ENCODE measurements at regions not wholly inside any gene's neighbourhood (a gene's known extent, or its start where the extent isn't known, plus 50 kb on each side); places are given as distances from the start of the nearest gene placed in this dataset.
"Not testable (repeated sequence)": the region's sequence is repeated elsewhere in the genome, so short reads cannot be mapped to it uniquely, and the experiment has no call there.

- Mint-ChIP-seq H3K27me3 (no peaks in the 10 kb centered on the region), H3K27ac (ENCODE audit: low read depth) (no peak overlapping the region), H3K4me3 (no peak overlapping the region), H3K36me3 (ENCODE audit: insufficient read depth) (no peaks in the 10 kb centered on the region), H3K9me3 (no peaks in the 10 kb centered on the region), H3K4me1 (peaks cover 6% of the 10 kb centered on the region)
- DNase-seq (ENCODE audit: low spot score in 2 of 2) = no peak
- ATAC-seq (replicated peaks; ENCODE audit: extremely low read depth, poor library complexity, severe bottlenecking) = no peak
Measured at GRCh38 chr14:21937996-21938395, 264.4 kb upstream of the OR4E1 start.

GRCh38 chr14:21933681-21934080, 260.1 kb upstream of the OR4E1 start:
- ATAC-seq (replicated peaks; ENCODE audit: extremely low read depth, poor library complexity, severe bottlenecking) (no peak), DNase-seq (ENCODE audit: low spot score in 2 of 2) (no peak)
- Mint-ChIP-seq H3K4me1 (peaks cover 5% of the 10 kb centered on the region), H3K9me3 (no peaks in the 10 kb centered on the region), H3K36me3 (ENCODE audit: insufficient read depth) (no peaks in the 10 kb centered on the region), H3K4me3 (no peak overlapping the region), H3K27me3 (no peaks in the 10 kb centered on the region), H3K27ac (ENCODE audit: low read depth) (no peak overlapping the region)

GRCh38 chr14:21924479-21924878, 250.9 kb upstream of the OR4E1 start:
- peak; percentile 27 to 52 for DNase-seq (ENCODE audit: low spot score in 2 of 2)
- Mint-ChIP-seq H3K9me3 (no peaks in the 10 kb centered on the region), H3K27ac (ENCODE audit: low read depth) (peak overlapping the region; percentile 29), H3K4me3 (peak overlapping the region; percentile 47), H3K4me1 (peaks cover 33% of the 10 kb centered on the region), H3K27me3 (no peaks in the 10 kb centered on the region), H3K36me3 (ENCODE audit: insufficient read depth) (peaks cover 2% of the 10 kb centered on the region)
- ATAC-seq (replicated peaks; ENCODE audit: extremely low read depth, poor library complexity, severe bottlenecking) = peak; percentile 87

- Mint-ChIP-seq H3K36me3 (ENCODE audit: insufficient read depth) (peaks cover 2% of the 10 kb centered on the region), H3K4me1 (peaks cover 35% of the 10 kb centered on the region), H3K9me3 (no peaks in the 10 kb centered on the region), H3K27ac (ENCODE audit: low read depth) (peak overlapping the region; percentile 19), H3K27me3 (no peaks in the 10 kb centered on the region), H3K4me3 (peak overlapping the region; percentile 47)
- peak; percentile 98 for ATAC-seq (replicated peaks; ENCODE audit: extremely low read depth, poor library complexity, severe bottlenecking)
- DNase-seq (ENCODE audit: low spot score in 2 of 2) = peak in 1 of 2 donors; percentile 34
Measured at GRCh38 chr14:21923820-21924219, 250.2 kb upstream of the OR4E1 start.

- H3K4me3 Mint-ChIP-seq = no peak overlapping the region
- DNase-seq (ENCODE audit: low spot score in 2 of 2) = no peak
- ATAC-seq (replicated peaks; ENCODE audit: extremely low read depth, poor library complexity, severe bottlenecking) = no peak
- H3K9me3 Mint-ChIP-seq = no peaks in the 10 kb centered on the region
- H3K36me3 Mint-ChIP-seq (ENCODE audit: insufficient read depth) = no peaks in the 10 kb centered on the region
- H3K27me3 Mint-ChIP-seq = no peaks in the 10 kb centered on the region
- peak overlapping the region; percentile 19 for H3K27ac Mint-ChIP-seq (ENCODE audit: low read depth)
- H3K4me1 Mint-ChIP-seq = peaks cover 44% of the 10 kb centered on the region
Measured at GRCh38 chr14:21921453-21921852, 247.8 kb upstream of the OR4E1 start.

- peak overlapping the region; percentile 55 for H3K27ac Mint-ChIP-seq (ENCODE audit: low read depth)
- peak in 1 of 2 donors; percentile 47 for DNase-seq (ENCODE audit: low spot score in 2 of 2)
- peak overlapping the region; percentile 51 for H3K4me3 Mint-ChIP-seq
- no peaks in the 10 kb centered on the region for H3K36me3 Mint-ChIP-seq (ENCODE audit: insufficient read depth)
- no peaks in the 10 kb centered on the region for H3K27me3 Mint-ChIP-seq
- peaks cover 28% of the 10 kb centered on the region for H3K4me1 Mint-ChIP-seq
- no peaks in the 10 kb centered on the region for H3K9me3 Mint-ChIP-seq
- ATAC-seq (replicated peaks; ENCODE audit: extremely low read depth, poor library complexity, severe bottlenecking) = peak; percentile 54
Measured at GRCh38 chr14:21917699-21918436, 244.2 kb upstream of the OR4E1 start.

GRCh38 chr14:21915826-21916225, 242.2 kb upstream of the OR4E1 start:
- no peaks in the 10 kb centered on the region for H3K9me3 Mint-ChIP-seq
- no peak overlapping the region for H3K4me3 Mint-ChIP-seq
- peaks cover 20% of the 10 kb centered on the region for H3K4me1 Mint-ChIP-seq
- DNase-seq (ENCODE audit: low spot score in 2 of 2) (no peak), ATAC-seq (replicated peaks; ENCODE audit: extremely low read depth, poor library complexity, severe bottlenecking) (no peak)
- H3K27me3 Mint-ChIP-seq = no peaks in the 10 kb centered on the region
- no peak overlapping the region for H3K27ac Mint-ChIP-seq (ENCODE audit: low read depth)
- H3K36me3 Mint-ChIP-seq (ENCODE audit: insufficient read depth) = peaks cover 1% of the 10 kb centered on the region

GRCh38 chr14:21913759-21914158, 240.1 kb upstream of the OR4E1 start:
- ATAC-seq (replicated peaks; ENCODE audit: extremely low read depth, poor library complexity, severe bottlenecking) (peak; percentile 86), DNase-seq (ENCODE audit: low spot score in 2 of 2) (peak; percentile 42 to 70)
- Mint-ChIP-seq H3K4me3 (peak overlapping the region; percentile 3), H3K36me3 (ENCODE audit: insufficient read depth) (peaks cover 1% of the 10 kb centered on the region), H3K27me3 (no peaks in the 10 kb centered on the region), H3K4me1 (peaks cover 15% of the 10 kb centered on the region), H3K27ac (ENCODE audit: low read depth) (no peak overlapping the region), H3K9me3 (no peaks in the 10 kb centered on the region)

GRCh38 chr14:21912367-21912766, 238.7 kb upstream of the OR4E1 start:
- no peak for ATAC-seq (replicated peaks; ENCODE audit: extremely low read depth, poor library complexity, severe bottlenecking)
- peaks cover 6% of the 10 kb centered on the region for H3K4me1 Mint-ChIP-seq

GRCh38 chr14:21911877-21912276, 238.3 kb upstream of the OR4E1 start:
- Mint-ChIP-seq H3K4me1 (peaks cover 6% of the 10 kb centered on the region), H3K9me3 (no peaks in the 10 kb centered on the region), H3K36me3 (ENCODE audit: insufficient read depth) (peaks cover 1% of the 10 kb centered on the region), H3K27ac (ENCODE audit: low read depth) (no peak overlapping the region), H3K27me3 (no peaks in the 10 kb centered on the region), H3K4me3 (no peak overlapping the region)
- no peak for ATAC-seq (replicated peaks; ENCODE audit: extremely low read depth, poor library complexity, severe bottlenecking)
- no peak for DNase-seq (ENCODE audit: low spot score in 2 of 2)

More at GRCh38 chr14:21912367-21912766, 238.7 kb upstream of the OR4E1 start:
- no peak overlapping the region for H3K27ac Mint-ChIP-seq (ENCODE audit: low read depth)
- H3K9me3 Mint-ChIP-seq = no peaks in the 10 kb centered on the region
- H3K4me3 Mint-ChIP-seq = no peak overlapping the region
- no peaks in the 10 kb centered on the region for H3K27me3 Mint-ChIP-seq
- no peak for DNase-seq (ENCODE audit: low spot score in 2 of 2)
- H3K36me3 Mint-ChIP-seq (ENCODE audit: insufficient read depth) = peaks cover 1% of the 10 kb centered on the region

- Mint-ChIP-seq H3K36me3 (ENCODE audit: insufficient read depth) (peaks cover 1% of the 10 kb centered on the region), H3K27ac (ENCODE audit: low read depth) (no peak overlapping the region), H3K4me3 (no peak overlapping the region), H3K9me3 (no peaks in the 10 kb centered on the region), H3K27me3 (no peaks in the 10 kb centered on the region), H3K4me1 (peaks cover 6% of the 10 kb centered on the region)
- DNase-seq (ENCODE audit: low spot score in 2 of 2) (no peak), ATAC-seq (replicated peaks; ENCODE audit: extremely low read depth, poor library complexity, severe bottlenecking) (no peak)
Measured at GRCh38 chr14:21910260-21910659, 236.6 kb upstream of the OR4E1 start.

- no peaks in the 10 kb centered on the region for H3K36me3 Mint-ChIP-seq (ENCODE audit: insufficient read depth)
- ATAC-seq (replicated peaks; ENCODE audit: extremely low read depth, poor library complexity, severe bottlenecking) (peak; percentile 70), DNase-seq (ENCODE audit: low spot score in 2 of 2) (no peak)
- no peaks in the 10 kb centered on the region for H3K9me3 Mint-ChIP-seq
- H3K27me3 Mint-ChIP-seq = no peaks in the 10 kb centered on the region
- H3K4me3 Mint-ChIP-seq = peak overlapping the region; percentile 58
- peak overlapping the region; percentile 7 for H3K27ac Mint-ChIP-seq (ENCODE audit: low read depth)
- peaks cover 7% of the 10 kb centered on the region for H3K4me1 Mint-ChIP-seq
Measured at GRCh38 chr14:21902561-21903181, 229.1 kb upstream of the OR4E1 start.

- ATAC-seq (replicated peaks; ENCODE audit: extremely low read depth, poor library complexity, severe bottlenecking) = peak; percentile 82
- H3K27ac Mint-ChIP-seq (ENCODE audit: low read depth) = peak overlapping the region; percentile 79
- H3K4me1 Mint-ChIP-seq = peaks cover 10% of the 10 kb centered on the region
- H3K27me3 Mint-ChIP-seq; H3K36me3 Mint-ChIP-seq (ENCODE audit: insufficient read depth); DNase-seq (ENCODE audit: low spot score in 2 of 2); H3K9me3 Mint-ChIP-seq: not testable (repeated sequence)
- peak overlapping the region; percentile 77 for H3K4me3 Mint-ChIP-seq
Measured at GRCh38 chr14:21894898-21895194, 221.2 kb upstream of the OR4E1 start.

All from central memory CD8-positive, alpha-beta T cell (primary cell).